22Rv1 (cell line): ENCODE measurements at regions not wholly inside any gene's neighbourhood (a gene's known extent, or its start where the extent isn't known, plus 50 kb on each side); places are given as distances from the start of the nearest gene placed in this dataset.

Experiments used
- CTCF ChIP-seq: fragments of 450-650 bp; IDR thresholded peaks from 2 replicates; pipeline ENCODE4 v1.5.1; 2017; ENCODE audit warnings: mild to moderate bottlenecking
- ZFX ChIP-seq: fragments of 450-650 bp; IDR thresholded peaks from 2 replicates; pipeline ENCODE4 v1.6.1; 2017; ENCODE audit warnings: antibody characterized with exemption, borderline replicate concordance

- TF ChIP-seq CTCF (no peak), ZFX (no peak)
These were observed 130.9 kb upstream of the AFDN start for GRCh38 chr6:167695831-167696230.
